HepG2 (cell line): ENCODE measurements at regions not wholly inside any gene's neighbourhood (a gene's known extent, or its start where the extent isn't known, plus 50 kb on each side); places are given as distances from the start of the nearest gene placed in this dataset.

Experiments
- ATAC-seq: fragments of 200-7000 bp; cut with Tn5 transposase; 3 replicates; pipeline ENCODE4 v1.9.1; 2020; ENCODE audit warnings: mild to moderate bottlenecking, moderate library complexity
- BruUV-seq: library from RNA; stranded (reverse); fragments of 400-500 nt; replicated peaks from 2 replicates; lab custom pipeline; 2021; lab: Mats Ljungman, UMichigan
- CTCF ChIA-PET: fragments of 300-600 bp; formaldehyde crosslinking; extraction: SDS; loops from one replicate; lab custom pipeline; 2021; ENCODE audit warnings: low total read pairs, inconsistent platforms, low intra/inter-chr PET ratio; lab: Yijun Ruan, JAX
- POLR2A ChIA-PET: fragments of 350-600 bp; sonication (Branson Sonifier 250); formaldehyde crosslinking; loops from one replicate; lab custom pipeline; 2020; ENCODE audit warnings: antibody characterized with exemption, inconsistent platforms; lab: Yijun Ruan, JAX
- DNase-seq: peaks from one replicate; pipeline ENCODE4 v3.0.0-alpha.2; 2015; ENCODE audit warnings: low spot score
- FAIRE-seq: peaks from 3 replicates; lab custom pipeline; 2011; peaks lifted over from hg19 to GRCh38; lab: Jason Lieb, UNC
- H2AFZ ChIP-seq: one replicate; pipeline ENCODE4 v1.6.1; 2011; ENCODE audit warnings: low read length, inconsistent platforms
- H3K27ac ChIP-seq: fragments of 300-600 bp; 3 replicates; pipeline ENCODE4 v1.8.0; 2011; ENCODE audit warnings: mixed run types, mild to moderate bottlenecking, mixed read lengths, low read length, inconsistent platforms; ENCODE audit not compliant: insufficient read depth; ENCODE audit errors: extremely low read length
- H3K27me3 ChIP-seq, 2 experiments: fragments of 200-600 bp in 1 of 2; 2 replicates in 1 of 2; 3 replicates in 1 of 2; pipeline versions ENCODE4 v1.6.0 to v1.8.0; 2011; ENCODE audit warnings: low read length in 2 of 2, mild to moderate bottlenecking in 2 of 2, moderate library complexity in 2 of 2, inconsistent platforms in 1 of 2; ENCODE audit not compliant: insufficient read depth in 2 of 2, control insufficient read depth in 1 of 2
- H3K36me3 ChIP-seq, 2 experiments: fragments of 200-600 bp in 1 of 2; replicated peaks in 1 of 2; 2 replicates in 1 of 2; 3 replicates in 1 of 2; pipeline versions ENCODE4 v1.5.1 to v1.8.0; 2011; ENCODE audit warnings: low read length in 2 of 2, inconsistent platforms in 1 of 2; ENCODE audit not compliant: insufficient read depth in 2 of 2, control insufficient read depth in 1 of 2
- H3K4me1 ChIP-seq: 2 replicates; pipeline ENCODE4 v1.5.1; 2012; ENCODE audit warnings: low read length, inconsistent platforms; ENCODE audit not compliant: insufficient read depth
- H3K4me2 ChIP-seq: 2 replicates; pipeline ENCODE4 v1.6.0; 2011; ENCODE audit warnings: low read depth, low read length, inconsistent platforms
- H3K4me3 ChIP-seq, 3 experiments: fragments of 200-600 bp in 1 of 3; sonication (generic), shearing (Covaris generic) in 1 of 3; replicated peaks in 1 of 3; 2 replicates each; pipeline ENCODE4 v1.5.1; 2011 to 2016; ENCODE audit warnings: low read length in 3 of 3, inconsistent platforms in 2 of 3, low read depth in 2 of 3, mild to moderate bottlenecking in 2 of 3, control low read depth in 1 of 3, mixed read lengths in 1 of 3; ENCODE audit not compliant: insufficient read depth in 1 of 3
- H3K79me2 ChIP-seq: one replicate; pipeline ENCODE4 v1.6.1; 2011; ENCODE audit warnings: low read length, inconsistent platforms; ENCODE audit not compliant: insufficient read depth
- H3K9ac ChIP-seq: 2 replicates; pipeline ENCODE4 v1.6.0; 2011; ENCODE audit warnings: mild to moderate bottlenecking, low read depth, low read length, inconsistent platforms; ENCODE audit not compliant: insufficient read depth
- H3K9me3 ChIP-seq: 2 replicates; pipeline ENCODE4 v1.5.1; 2012; ENCODE audit warnings: mild to moderate bottlenecking, low read length
- H4K20me1 ChIP-seq: 2 replicates; pipeline ENCODE4 v1.6.0; 2011; ENCODE audit warnings: inconsistent platforms, mild to moderate bottlenecking, low read length, moderate library complexity; ENCODE audit not compliant: insufficient read depth
- CBFB ChIP-seq: sonication (generic); formaldehyde crosslinking; IDR thresholded peaks from 2 replicates; pipeline ENCODE4 v1.4.0; 2020; ENCODE audit warnings: missing genetic modification reagents
- FIP1L1 ChIP-seq: fragments of 200-400 bp; formaldehyde crosslinking; IDR thresholded peaks from 2 replicates; pipeline ENCODE4 v1.6.1; 2018; ENCODE audit warnings: low read depth, mild to moderate bottlenecking, low read length, moderate library complexity, borderline replicate concordance; ENCODE audit not compliant: insufficient read depth
- IRF2 ChIP-seq: IDR thresholded peaks from 2 replicates; pipeline ENCODE4 v1.6.1; 2018; ENCODE audit warnings: missing genetic modification reagents, missing compliant biosample characterization
- ISX ChIP-seq: sonication (generic); formaldehyde crosslinking; conservative IDR thresholded peaks from 2 replicates; pipeline ENCODE4 v1.5.0; 2020; ENCODE audit warnings: missing genetic modification reagents
- MXD4 ChIP-seq: IDR thresholded peaks from 2 replicates; pipeline ENCODE4 v1.6.1; 2016; ENCODE audit warnings: mild to moderate bottlenecking, missing biosample characterization, missing genetic modification reagents
- RBAK ChIP-seq: sonication (generic); formaldehyde crosslinking; IDR thresholded peaks from 2 replicates; pipeline ENCODE4 v1.5.1; 2020; ENCODE audit warnings: mild to moderate bottlenecking, missing genetic modification reagents
- RORA ChIP-seq: sonication (generic); formaldehyde crosslinking; IDR thresholded peaks from 2 replicates; pipeline ENCODE4 v1.5.0; 2020; ENCODE audit warnings: mild to moderate bottlenecking, missing genetic modification reagents, moderate library complexity
- YEATS2 ChIP-seq: sonication (generic); formaldehyde crosslinking; IDR thresholded peaks from 2 replicates; pipeline ENCODE4 v1.4.0; 2020; ENCODE audit warnings: missing genetic modification reagents, borderline replicate concordance
- ZBTB33 ChIP-seq: sonication (generic); formaldehyde crosslinking; IDR thresholded peaks from 2 replicates; pipeline ENCODE4 v1.4.0; 2020; ENCODE audit warnings: missing genetic modification reagents
- ZBTB7B ChIP-seq: sonication (generic); formaldehyde crosslinking; IDR thresholded peaks from 2 replicates; pipeline ENCODE4 v1.4.0; 2020; ENCODE audit warnings: missing genetic modification reagents
- ZMYM3 ChIP-seq: sonication (generic); formaldehyde crosslinking; IDR thresholded peaks from 2 replicates; pipeline ENCODE4 v1.5.1; 2020; ENCODE audit warnings: mild to moderate bottlenecking, missing genetic modification reagents
- ZNF225 ChIP-seq: sonication (generic); formaldehyde crosslinking; IDR thresholded peaks from 2 replicates; pipeline ENCODE4 v1.4.0; 2020; ENCODE audit warnings: mild to moderate bottlenecking, missing genetic modification reagents
- ZNF296 ChIP-seq: sonication (generic); formaldehyde crosslinking; conservative IDR thresholded peaks from 2 replicates; pipeline ENCODE4 v1.5.0; 2020; ENCODE audit warnings: mild to moderate bottlenecking, missing genetic modification reagents
- ZNF317 ChIP-seq: sonication (generic); formaldehyde crosslinking; IDR thresholded peaks from 2 replicates; pipeline ENCODE4 v1.5.0; 2020; ENCODE audit warnings: mild to moderate bottlenecking, missing genetic modification reagents
- ZNF777 ChIP-seq: sonication (generic); formaldehyde crosslinking; IDR thresholded peaks from 2 replicates; pipeline ENCODE4 v1.4.0; 2020; ENCODE audit warnings: missing genetic modification reagents
- WGBS: methylation state at CpG from one replicate; pipeline ENCODE4 v1.1.6; 2017; ENCODE audit warnings: low lambda C conversion rate; 5-methylcytosine and 5-hydroxymethylcytosine counted together
- in situ Hi-C: cut with HindIII; loops from 2 replicates; pipeline ENCODE4 v1.10.0; 2017; ENCODE audit warnings: low pct_unique_long_range_greater_than_20kb; ENCODE audit not compliant: extremely low pct_ligation_motif_present
- intact Hi-C: fragments of 100-400 bp; cut with micrococcal nuclease; formaldehyde crosslinking; loops from one replicate; pipeline ENCODE4 v1.10.0; 2022; ENCODE audit not compliant: unreplicated experiment

GRCh38 chr4:15345134-15345533, 82.7 kb upstream of the C1QTNF7 start:
- Histone ChIP-seq H3K9me3 (no peaks in the 10 kb centered on the region), H3K79me2 (no peaks in the 10 kb centered on the region), H4K20me1 (no peaks in the 10 kb centered on the region), H3K27ac (no peak overlapping the region), H2AFZ (no peak overlapping the region), H3K4me1 (peaks cover 9% of the 10 kb centered on the region; the same call in 1 of the 2 replicates), H3K4me2 (no peak overlapping the region), H3K36me3 (no peaks in the 10 kb centered on the region), H3K27me3 (peaks cover 0 to 6% of the 10 kb centered on the region in 2 experiments; a peak in 3 of 5 replicates), H3K4me3 (no peak overlapping the region), H3K9ac (no peak overlapping the region)
- WGBS = 0% methylated on average over 3 of the region's 3 CpGs
- no peak for TF ChIP-seq ZBTB33
- no peak for TF ChIP-seq ZMYM3
- TF ChIP-seq ZNF225 (CRISPR knock-in tag) = no peak
- TF ChIP-seq FIP1L1 = no peak
- no peak for TF ChIP-seq RBAK (CRISPR knock-in tag)
- no peak for TF ChIP-seq CBFB
- no peak for TF ChIP-seq IRF2 (CRISPR knock-in tag)
- no peak for TF ChIP-seq ISX (CRISPR knock-in tag)
- TF ChIP-seq ZNF317 (CRISPR knock-in tag) = no peak
- no peak for TF ChIP-seq MXD4
- TF ChIP-seq ZNF296 (CRISPR knock-in tag) = no peak
- no peak for TF ChIP-seq YEATS2 (CRISPR knock-in tag)
- no peak for TF ChIP-seq RORA (CRISPR knock-in tag)
- no peak for TF ChIP-seq ZNF777 (CRISPR knock-in tag)
- TF ChIP-seq ZBTB7B (CRISPR knock-in tag) = no peak
- DNase-seq (no peak), ATAC-seq (no peak), FAIRE-seq (no peak)
- in situ Hi-C loops (no loop called here), intact Hi-C loops (no loop called here)
- BruUV-seq = no TSS peak
- POLR2A ChIA-PET = no interaction called here
- CTCF ChIA-PET = no interaction called here
